Large intestine (tissue), 3 donors: ENCODE measurements at regions not wholly inside any gene's neighbourhood (a gene's known extent, or its start where the extent isn't known, plus 50 kb on each side); places are given as distances from the start of the nearest gene placed in this dataset.

Experiments
- DNase-seq, 2 donors: peaks; one replicate each; pipeline versions ENCODE4 v3.0.0 to v3.0.0-alpha.2; 2013
- H3K27ac ChIP-seq: one replicate; pipeline ENCODE4 v1.5.1; 2013; ENCODE audit warnings: low read length
- H3K27me3 ChIP-seq: 2 replicates; pipeline ENCODE4 v1.6.1; 2013; ENCODE audit warnings: low read length; ENCODE audit not compliant: control insufficient read depth, insufficient read depth
- H3K36me3 ChIP-seq: 2 replicates; pipeline ENCODE4 v1.6.1; 2013; ENCODE audit warnings: low read length; ENCODE audit not compliant: control insufficient read depth, insufficient read depth
- H3K4me1 ChIP-seq: one replicate; pipeline ENCODE4 v1.6.1; 2013; ENCODE audit warnings: low read length; ENCODE audit not compliant: control insufficient read depth, insufficient read depth
- H3K4me3 ChIP-seq: one replicate; pipeline ENCODE4 v1.5.1; 2013; ENCODE audit warnings: low read length
- H3K9me3 ChIP-seq: one replicate; pipeline ENCODE4 v1.6.1; 2013; ENCODE audit warnings: mild to moderate bottlenecking, low read depth, low read length, moderate library complexity; ENCODE audit not compliant: control insufficient read depth
- WGBS: methylation state at CpG from one replicate; pipeline ENCODE4 v1.1.5; 2013; ENCODE audit warnings: low lambda C conversion rate; ENCODE audit not compliant: insufficient coverage; 5-methylcytosine and 5-hydroxymethylcytosine counted together

- no peak for DNase-seq
- Histone ChIP-seq H3K27ac (no peak overlapping the region), H3K4me1 (no peaks in the 10 kb centered on the region), H3K9me3 (no peaks in the 10 kb centered on the region), H3K36me3 (no peaks in the 10 kb centered on the region), H3K27me3 (no peaks in the 10 kb centered on the region), H3K4me3 (no peak overlapping the region)
- no CpG with 5 or more reads among the region's 3 CpGs for WGBS
These were observed 192.6 kb upstream of the PRDM9 start for GRCh38 chr5:23314827-23315226.

- no peak for DNase-seq
- H3K27ac ChIP-seq: no peak overlapping the region
- no peaks in the 10 kb centered on the region for H3K4me1 ChIP-seq
- no peak overlapping the region for H3K4me3 ChIP-seq
- WGBS: no CpG with 5 or more reads among the region's 13 CpGs
- H3K27me3 ChIP-seq: no peaks in the 10 kb centered on the region
- H3K9me3 ChIP-seq: peaks cover 5% of the 10 kb centered on the region
- no peaks in the 10 kb centered on the region for H3K36me3 ChIP-seq
These were observed 202.4 kb upstream of the PRDM9 start for GRCh38 chr5:23305055-23305454.

DNA sequence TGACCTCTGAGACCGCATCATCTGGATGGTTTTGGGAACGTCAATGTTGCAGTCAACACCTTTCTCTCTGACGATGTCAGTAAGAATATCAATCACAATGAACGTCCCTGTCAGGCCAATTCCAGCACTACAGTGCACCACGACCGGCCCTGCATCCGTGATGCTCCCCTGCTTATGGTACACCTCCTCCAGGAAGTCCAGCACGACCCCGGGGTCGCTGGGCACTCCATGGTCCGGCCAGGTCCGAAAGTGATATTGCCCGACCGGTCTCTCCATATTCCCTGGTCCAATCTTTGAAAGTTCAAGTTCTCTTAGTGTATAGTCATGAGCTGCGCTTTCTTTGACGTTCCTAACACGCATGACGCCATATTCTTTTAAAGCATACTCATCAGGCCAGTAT lies 203.6 kb upstream of the PRDM9 start:
- Histone ChIP-seq H3K27ac (no peak overlapping the region), H3K36me3 (no peaks in the 10 kb centered on the region), H3K4me1 (no peaks in the 10 kb centered on the region), H3K4me3 (no peak overlapping the region), H3K27me3 (no peaks in the 10 kb centered on the region), H3K9me3 (peaks cover 5% of the 10 kb centered on the region)
- no peak for DNase-seq
- WGBS: 100% methylated on average over 4 of the region's 18 CpGs

DNA sequence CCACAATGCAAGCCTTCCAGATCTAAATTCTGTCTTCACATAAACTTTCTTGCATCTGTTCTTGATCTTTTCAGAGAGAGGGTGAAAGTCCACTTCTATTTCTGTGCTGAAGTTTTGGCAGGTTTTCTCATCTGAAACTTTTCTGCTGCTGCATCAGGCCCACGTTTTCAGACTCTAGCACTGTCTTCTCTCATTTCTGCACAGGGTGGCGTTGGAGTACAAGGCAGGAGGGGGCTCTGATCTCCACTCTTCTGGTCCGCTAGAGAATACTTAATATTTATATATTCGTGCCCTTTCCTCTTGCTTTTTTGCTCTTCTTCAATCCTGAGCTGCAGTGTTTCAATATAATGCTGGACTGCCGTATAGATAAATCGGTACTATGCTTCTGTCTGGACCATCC lies 204.0 kb upstream of the PRDM9 start:
- 83% methylated on average over 1 of the region's 6 CpGs for WGBS
- Histone ChIP-seq H3K27me3 (no peaks in the 10 kb centered on the region), H3K27ac (no peak overlapping the region), H3K9me3 (peaks cover 5% of the 10 kb centered on the region), H3K36me3 (no peaks in the 10 kb centered on the region), H3K4me3 (no peak overlapping the region), H3K4me1 (no peaks in the 10 kb centered on the region)
- no peak for DNase-seq

DNA sequence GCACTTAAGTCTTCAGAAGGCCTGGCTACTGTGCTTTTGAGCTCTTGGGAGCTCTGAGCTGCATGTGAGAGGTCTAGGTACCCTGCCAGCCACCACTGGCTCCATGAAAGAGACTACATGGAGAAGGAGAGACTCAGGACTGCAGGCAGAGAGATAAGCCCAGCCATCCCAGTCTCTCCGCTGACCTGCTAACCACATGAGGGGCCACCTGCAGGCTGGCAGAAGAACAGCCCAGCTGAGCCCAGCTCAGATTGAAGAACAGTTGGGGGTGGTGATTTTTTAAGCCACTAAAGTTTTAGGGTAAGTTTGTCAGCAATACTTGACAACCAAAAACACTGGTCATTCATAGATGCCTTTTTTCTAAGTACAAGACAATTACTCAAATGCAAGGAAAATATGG lies 205.0 kb upstream of the PRDM9 start:
- no peaks in the 10 kb centered on the region for H3K4me1 ChIP-seq
- no peaks in the 10 kb centered on the region for H3K36me3 ChIP-seq
- H3K27me3 ChIP-seq: no peaks in the 10 kb centered on the region
- H3K9me3 ChIP-seq: peaks cover 5% of the 10 kb centered on the region
- no peak overlapping the region for H3K4me3 ChIP-seq
- WGBS: no CpG with 5 or more reads among the region's 1 CpG
- no peak for DNase-seq
- no peak overlapping the region for H3K27ac ChIP-seq

DNA sequence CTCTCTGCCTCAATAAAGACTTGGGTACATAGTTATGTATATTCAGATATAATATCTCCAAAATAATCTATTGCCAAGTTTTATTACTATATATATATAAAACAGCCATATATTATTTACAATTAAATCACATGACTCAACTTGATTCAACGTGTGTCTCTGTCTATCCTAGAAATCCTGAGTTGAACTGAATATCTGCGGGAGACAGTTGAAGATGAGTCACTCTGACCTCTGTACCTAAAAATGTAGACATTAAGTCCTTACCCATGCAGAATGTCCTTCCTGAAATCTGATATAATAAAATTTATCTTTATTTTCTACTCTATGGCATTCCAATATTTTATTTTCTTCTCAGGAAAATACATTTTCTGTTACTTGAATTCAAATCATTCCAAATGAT lies 218.2 kb upstream of the PRDM9 start:
- no peak for DNase-seq
- Histone ChIP-seq H3K36me3 (no peaks in the 10 kb centered on the region), H3K27me3 (no peaks in the 10 kb centered on the region), H3K4me1 (no peaks in the 10 kb centered on the region), H3K4me3 (no peak overlapping the region), H3K9me3 (no peaks in the 10 kb centered on the region), H3K27ac (no peak overlapping the region)
- 83% methylated on average over 2 of the region's 2 CpGs for WGBS

- H3K27me3 ChIP-seq: no peaks in the 10 kb centered on the region
- H3K36me3 ChIP-seq: no peaks in the 10 kb centered on the region
- no peak overlapping the region for H3K27ac ChIP-seq
- no peaks in the 10 kb centered on the region for H3K9me3 ChIP-seq
- H3K4me3 ChIP-seq: no peak overlapping the region
- 100% methylated on average over 1 of the region's 2 CpGs for WGBS
- no peaks in the 10 kb centered on the region for H3K4me1 ChIP-seq
- no peak for DNase-seq
These were observed 222.8 kb upstream of the PRDM9 start for GRCh38 chr5:23284656-23285055.

DNA sequence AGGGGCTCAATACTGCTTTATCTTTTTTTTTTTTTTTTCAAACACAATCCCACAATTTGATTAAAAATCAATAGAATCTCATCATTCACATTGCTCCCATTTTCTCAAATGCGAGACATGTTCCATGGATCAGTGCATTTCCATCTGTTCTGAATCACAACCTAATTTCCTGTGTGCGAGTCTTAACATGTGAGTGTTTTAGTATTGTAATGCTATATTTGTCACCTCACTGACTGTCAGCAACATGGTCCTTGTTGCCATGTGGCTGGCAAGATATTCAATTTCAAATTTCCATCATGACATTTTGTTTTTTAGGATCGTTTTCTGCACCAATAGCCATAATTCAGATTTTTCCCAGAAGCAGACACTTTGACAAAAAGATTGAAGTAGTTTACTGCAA lies 233.2 kb upstream of the PRDM9 start:
- Histone ChIP-seq H3K4me3 (no peak overlapping the region), H3K36me3 (no peaks in the 10 kb centered on the region), H3K9me3 (no peaks in the 10 kb centered on the region), H3K4me1 (no peaks in the 10 kb centered on the region), H3K27ac (no peak overlapping the region), H3K27me3 (no peaks in the 10 kb centered on the region)
- WGBS: 100% methylated on average over 1 of the region's 3 CpGs
- no peak for DNase-seq

DNA sequence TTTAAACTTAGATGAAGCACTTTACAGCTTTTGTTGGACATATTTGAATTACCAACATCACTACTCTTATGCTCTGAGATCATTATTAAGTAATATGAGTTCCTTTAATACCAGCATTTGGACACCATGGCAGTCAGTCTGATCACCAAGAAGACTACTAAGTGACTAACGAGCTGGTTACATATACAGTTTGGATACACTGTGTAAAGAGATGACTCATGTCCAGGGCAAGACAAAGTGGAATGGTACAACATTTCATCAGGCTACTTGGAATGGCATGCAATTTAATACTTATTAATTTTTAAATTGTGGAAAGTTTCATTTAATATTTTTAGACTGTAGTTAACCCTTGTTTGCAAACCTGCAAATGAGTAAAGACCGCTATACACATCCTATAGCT lies 237.4 kb upstream of the PRDM9 start:
- no peak for DNase-seq
- no peaks in the 10 kb centered on the region for H3K27me3 ChIP-seq
- H3K27ac ChIP-seq: no peak overlapping the region
- H3K36me3 ChIP-seq: no peaks in the 10 kb centered on the region
- H3K4me3 ChIP-seq: no peak overlapping the region
- H3K4me1 ChIP-seq: no peaks in the 10 kb centered on the region
- 100% methylated on average over 1 of the region's 2 CpGs for WGBS
- no peaks in the 10 kb centered on the region for H3K9me3 ChIP-seq

DNA sequence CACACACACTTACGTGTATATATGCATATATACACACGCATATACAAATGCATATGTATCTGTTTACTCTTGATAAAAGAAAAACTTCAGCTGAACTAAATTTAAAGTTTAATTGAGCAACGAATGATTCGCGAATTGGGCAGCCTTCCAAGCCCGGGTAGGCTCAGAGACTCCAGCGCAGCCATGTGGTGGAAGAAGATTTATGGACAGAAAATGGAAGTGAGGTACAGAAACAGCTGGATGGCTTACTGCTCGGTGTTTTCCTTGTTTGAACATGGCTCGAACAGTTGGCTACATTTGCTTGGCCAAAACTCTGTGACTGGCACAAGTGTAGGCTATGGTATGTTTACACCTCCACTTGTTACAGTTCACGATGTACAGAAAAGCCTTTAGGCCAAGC lies 239.3 kb upstream of the PRDM9 start:
- 79% methylated on average over 4 of the region's 10 CpGs for WGBS

GRCh38 chr5:23260621-23261020 lies 246.8 kb upstream of the PRDM9 start:
- no peak for DNase-seq
- no CpG with 5 or more reads among the region's 1 CpG for WGBS
- Histone ChIP-seq H3K9me3 (no peaks in the 10 kb centered on the region), H3K4me3 (no peak overlapping the region), H3K4me1 (no peaks in the 10 kb centered on the region), H3K27me3 (no peaks in the 10 kb centered on the region), H3K27ac (no peak overlapping the region), H3K36me3 (no peaks in the 10 kb centered on the region)

More for the DNA sequence above, 239.3 kb upstream of the PRDM9 start:
- H3K9me3 ChIP-seq: no peaks in the 10 kb centered on the region
- H3K27ac ChIP-seq: no peak overlapping the region
- H3K27me3 ChIP-seq: no peaks in the 10 kb centered on the region
- no peak overlapping the region for H3K4me3 ChIP-seq
- no peaks in the 10 kb centered on the region for H3K36me3 ChIP-seq
- no peaks in the 10 kb centered on the region for H3K4me1 ChIP-seq
- no peak for DNase-seq
